ENCODE measurements at regions not wholly inside any gene's neighbourhood (a gene's known extent, or its start where the extent isn't known, plus 50 kb on each side); places are given as distances from the start of the nearest gene placed in this dataset.
A peak's percentile ranks its signal among the peaks of the same experiment; 100 is the strongest.

GRCh38 chr7:113446791-113447190 is 328.4 kb upstream of the SMIM30 start:
- no peak for DNase-seq

DNA sequence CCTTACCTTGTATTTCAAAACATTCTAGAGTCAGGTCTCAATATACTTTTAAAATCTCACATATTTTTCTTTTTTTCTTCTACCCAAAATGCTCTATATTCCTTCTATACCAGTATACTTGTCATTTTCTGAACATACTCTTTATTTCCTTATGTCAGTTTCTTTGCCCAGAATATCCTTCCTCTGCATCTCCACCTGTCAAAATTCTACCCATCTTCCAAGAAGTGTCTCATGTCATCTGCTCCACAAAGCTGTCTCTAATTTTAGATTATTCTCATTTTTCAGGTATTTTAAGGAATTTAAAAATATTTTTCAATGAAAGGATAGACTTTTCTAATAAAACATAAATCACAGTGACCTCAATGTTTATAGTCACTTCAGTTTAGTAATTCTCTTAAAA is 328.0 kb upstream of the SMIM30 start:
- DNase-seq, result no peak

DNA sequence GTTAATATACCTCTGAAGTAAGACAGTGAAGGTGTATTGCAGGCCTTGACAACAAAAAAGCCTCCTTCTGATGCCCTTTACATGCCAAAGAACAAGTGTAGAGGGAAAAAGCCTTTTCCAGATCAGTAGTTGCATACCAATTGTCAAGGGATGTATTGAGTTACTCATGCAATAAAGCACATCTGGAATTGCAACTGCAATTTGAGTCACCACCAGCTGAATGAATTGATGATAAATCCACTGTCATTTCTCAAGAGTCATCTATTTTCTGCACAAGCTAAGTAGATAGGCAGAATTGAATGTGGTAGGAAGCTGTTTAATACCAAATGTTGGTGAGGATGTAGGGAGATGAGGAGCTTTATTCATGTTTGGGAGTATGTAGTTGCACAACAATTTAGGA is 325.9 kb upstream of the SMIM30 start:
- no peak for DNase-seq

DNA sequence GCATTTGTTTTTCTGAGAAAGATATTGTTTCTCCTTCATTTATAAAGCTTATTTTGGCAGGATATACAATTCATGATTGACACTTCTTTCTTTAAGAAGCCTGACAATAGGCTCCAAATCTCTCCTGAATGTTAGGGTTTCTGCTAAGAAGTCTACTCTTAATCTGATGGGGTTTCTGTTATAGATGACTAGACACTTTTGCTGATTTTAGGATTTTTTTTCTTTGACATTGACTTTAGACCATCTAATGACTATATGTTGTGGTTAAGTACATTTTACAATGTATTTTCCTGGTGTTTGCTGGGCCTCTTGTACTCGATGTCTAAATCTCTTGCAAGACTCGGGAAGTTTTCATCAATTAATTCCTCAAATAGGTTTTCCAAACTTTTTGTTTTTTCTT is 321.8 kb upstream of the SMIM30 start:
- DNase-seq, result no peak

DNA sequence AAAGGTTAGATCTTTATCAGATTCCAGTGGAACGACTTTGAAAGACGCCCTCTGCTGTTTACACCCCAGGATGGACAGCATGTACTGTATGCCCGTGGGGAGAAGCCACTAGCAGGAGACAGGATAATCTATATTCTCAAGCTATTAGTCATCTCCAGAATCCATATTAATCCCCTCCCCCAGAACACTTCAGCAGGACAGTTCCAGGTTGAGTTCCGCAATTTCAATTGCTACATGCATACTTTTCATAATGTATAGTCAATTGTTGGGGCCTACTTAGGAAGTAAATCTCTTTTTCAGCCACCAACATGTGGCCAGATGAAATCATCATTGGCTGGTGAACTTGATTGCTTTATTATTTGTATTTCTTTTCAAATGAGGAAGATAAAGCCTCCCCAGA is 313.1 kb upstream of the SMIM30 start:
- DNase-seq, result no peak

DNA sequence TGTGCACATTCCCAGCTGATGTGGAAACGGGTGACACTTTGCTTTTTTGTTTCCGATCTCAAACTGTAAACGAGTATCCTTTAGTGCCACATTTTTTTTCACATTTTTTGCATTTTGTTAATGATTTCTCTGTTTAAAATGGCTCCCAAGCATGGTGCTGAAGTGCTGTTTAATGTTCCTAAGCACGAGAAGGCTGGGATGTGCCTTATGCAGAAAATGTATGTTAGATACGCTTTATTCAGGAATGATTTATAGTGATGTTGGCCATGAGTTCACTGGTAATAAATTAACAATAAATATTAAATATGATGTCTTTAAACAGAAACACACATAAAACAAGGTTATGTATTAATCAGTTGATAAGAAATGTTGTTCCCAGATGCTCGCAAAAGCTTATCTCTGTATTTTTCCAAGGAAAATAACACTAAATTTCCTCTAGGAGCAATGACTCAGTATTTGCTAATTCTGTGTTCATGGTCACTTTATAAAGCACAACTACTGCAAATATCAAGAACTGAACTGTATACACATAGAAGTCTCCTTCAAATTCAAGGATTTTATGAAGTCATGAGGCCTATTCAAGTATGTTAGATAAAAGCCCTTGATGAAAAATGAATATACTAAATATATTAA is 305.9 kb upstream of the SMIM30 start:
- DNase-seq, result no peak

- peak; percentile 35 for DNase-seq
Observed at GRCh38 chr7:113421696-113422330, 303.5 kb upstream of the SMIM30 start.

DNA sequence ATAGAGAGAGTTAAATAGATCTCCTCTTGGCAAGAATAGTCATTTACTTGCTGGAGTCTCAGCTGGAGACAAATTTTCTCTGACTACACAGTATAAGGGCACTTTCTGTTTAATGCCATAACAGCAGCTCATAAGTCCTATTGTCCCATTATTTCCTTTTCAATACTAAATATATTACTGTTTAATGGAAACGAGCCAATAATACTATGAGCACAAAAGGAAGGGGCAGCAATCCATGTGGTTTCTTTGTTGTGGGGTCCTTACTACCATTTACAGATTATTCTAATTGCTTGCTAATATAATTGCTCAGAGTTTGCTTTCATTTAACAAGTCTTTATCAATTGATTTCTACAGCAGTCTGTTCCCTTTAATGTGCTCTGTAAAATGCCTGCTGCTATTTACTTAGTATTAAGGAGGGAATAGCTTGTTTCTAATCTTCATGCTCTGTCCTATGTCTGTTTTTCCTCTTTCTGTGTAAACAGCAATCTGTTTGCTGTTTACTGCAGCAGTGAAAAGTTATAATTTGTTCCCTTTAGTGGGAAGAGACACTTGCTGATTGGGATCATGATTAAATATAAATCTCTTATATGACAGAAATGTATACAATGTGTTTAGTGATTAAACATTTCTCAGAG is 296.2 kb upstream of the SMIM30 start:
- DNase-seq, result no peak

GRCh38 chr7:113412410-113412809 is 294.1 kb upstream of the SMIM30 start:
- DNase-seq, result no peak

GRCh38 chr7:113410796-113411195 is 292.4 kb upstream of the SMIM30 start:
- DNase-seq, result no peak

DNA sequence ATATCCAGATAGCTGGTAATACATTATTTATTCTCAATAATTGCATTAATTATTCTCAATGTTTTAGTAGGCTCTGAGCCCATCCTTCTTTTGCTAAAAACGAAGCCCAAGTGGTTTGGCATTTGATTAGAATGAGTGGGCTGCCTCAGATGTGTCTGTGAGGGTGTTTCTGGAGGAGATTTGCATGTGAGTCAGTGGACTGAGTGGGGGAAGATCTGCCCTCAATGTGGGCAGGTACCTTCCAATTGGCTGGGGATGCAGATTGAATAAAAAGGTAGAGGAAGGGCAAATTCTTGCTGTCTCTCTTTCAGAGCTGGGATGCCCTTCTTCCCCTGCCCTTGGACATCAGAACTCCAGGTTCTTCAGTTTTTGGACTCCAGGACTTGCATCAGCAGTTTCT is 290.6 kb upstream of the SMIM30 start:
- DNase-seq, result no peak

DNA sequence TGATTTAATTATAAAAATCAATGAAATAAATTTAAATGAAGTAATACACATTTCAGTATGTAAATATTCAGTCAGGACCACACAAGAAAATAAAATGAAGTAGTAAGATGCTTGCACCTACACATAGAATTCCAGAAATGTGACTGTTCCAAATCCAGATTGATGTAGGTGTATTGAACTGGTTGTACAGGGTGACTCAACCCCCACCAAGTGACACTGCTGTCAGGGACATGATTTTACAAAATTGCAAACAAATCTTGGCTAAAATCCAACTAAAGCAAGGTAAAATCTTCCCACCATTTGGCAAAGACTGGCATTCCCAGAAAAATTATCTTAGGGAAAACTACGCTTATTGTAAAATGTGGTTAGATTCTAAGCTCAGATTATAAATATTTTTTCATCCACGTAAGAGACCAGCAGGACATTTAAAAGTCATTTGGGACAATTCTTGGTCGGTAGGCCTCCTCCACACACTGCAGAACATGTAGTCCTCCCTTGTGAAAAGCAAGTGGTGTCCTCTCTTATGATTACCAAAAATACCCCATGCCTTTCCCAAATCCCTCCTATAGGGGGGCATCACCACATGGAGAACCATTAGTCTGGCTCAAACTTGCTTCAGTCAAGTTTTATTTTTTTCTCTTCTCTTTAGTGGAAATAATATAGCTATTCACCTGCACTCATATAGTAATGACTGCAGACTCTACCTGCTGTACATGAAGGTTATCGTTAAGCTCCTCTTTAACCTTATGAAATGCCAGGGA is 287.1 kb upstream of the SMIM30 start:
- no peak for DNase-seq

DNA sequence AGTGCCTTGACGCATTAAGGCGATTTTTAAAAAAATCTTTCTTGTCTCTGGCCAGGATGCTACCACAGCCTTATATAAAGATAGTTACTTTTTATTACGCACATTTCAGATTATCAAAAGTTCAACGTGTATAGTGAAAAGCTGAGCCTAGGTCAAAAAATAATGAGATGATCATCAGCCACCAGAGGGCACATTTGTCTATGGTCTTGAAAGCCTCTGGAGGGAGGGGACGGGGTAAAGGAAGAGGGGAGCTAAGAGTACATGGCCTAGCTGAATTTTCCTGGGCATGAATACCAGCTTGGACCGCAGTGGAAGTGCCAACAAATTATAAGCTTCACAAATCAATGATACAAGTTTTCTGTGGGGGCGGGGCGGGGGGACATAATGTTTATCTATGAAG is 285.9 kb upstream of the SMIM30 start:
- no peak for DNase-seq

GRCh38 chr7:113402482-113402881 is 284.1 kb upstream of the SMIM30 start:
- no peak for DNase-seq

GRCh38 chr7:113402005-113402404 is 283.7 kb upstream of the SMIM30 start:
- no peak for DNase-seq

DNA sequence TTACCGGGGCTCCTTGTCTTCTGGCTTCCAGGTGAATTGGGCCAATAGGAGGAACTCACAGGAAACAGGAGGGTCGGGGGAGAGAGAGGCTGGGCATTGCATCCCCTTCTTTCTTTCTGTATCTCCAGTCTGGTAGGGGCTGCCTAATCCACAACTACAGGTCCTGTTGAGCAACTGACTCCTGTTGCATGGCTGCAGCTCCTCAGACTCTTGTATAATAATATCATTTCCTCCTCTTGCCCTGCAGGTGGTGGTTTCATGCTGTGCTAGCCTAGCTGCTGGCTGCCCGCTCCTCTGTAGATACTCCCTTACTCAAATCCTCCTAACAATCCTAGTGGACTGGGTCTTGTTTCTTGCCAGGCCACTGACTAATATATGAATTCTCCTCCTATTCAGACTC is 276.5 kb upstream of the SMIM30 start:
- DNase-seq, result no peak

GRCh38 chr7:113392841-113393540 is 274.6 kb upstream of the SMIM30 start:
- DNase-seq, result peak; percentile 75

DNA sequence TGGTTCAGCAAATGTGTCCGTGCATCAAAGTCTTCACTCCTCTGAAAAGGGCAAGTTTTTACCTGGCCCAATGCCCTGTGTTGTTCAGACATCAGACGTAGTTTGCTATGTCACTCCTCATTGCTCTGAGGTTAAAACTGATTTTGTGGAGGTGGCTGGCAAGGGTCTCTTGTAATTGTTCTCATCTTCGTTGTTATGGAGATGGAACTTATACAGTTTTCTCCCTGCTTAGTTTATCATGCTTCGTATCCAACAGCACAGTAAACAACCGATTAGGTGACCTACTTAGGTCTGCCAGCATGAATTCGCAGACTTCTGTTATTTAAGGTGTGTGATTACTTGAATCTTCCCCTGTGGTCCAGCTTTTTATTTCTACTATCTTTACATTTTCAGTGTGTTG is 274.1 kb upstream of the SMIM30 start:
- DNase-seq, result peak; percentile 75

DNA sequence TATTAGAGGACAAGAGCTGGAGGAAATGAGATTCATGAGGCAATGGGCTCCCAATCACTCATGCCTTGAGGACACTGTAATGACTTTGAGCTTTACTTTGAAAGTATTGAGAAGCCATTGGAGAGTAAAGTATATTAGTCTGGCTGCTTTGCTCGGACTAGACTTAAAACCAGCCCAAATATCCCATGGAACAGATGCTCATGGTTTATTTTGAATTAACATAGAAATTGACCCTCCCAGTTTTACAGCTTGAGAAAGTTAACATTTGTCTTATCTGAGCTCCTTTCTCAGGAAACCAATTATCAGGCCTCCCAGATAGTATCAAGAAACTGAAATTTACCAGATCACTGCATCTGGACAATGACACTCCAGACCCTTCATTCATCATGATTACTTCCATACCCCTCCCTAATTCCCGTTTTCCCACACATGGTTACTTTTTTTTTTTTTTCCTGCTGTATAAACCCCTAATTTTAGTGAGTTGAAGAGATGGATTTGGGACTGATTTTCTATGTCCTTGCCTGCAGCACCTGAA is 270.8 kb upstream of the SMIM30 start:
- DNase-seq, result no peak

DNA sequence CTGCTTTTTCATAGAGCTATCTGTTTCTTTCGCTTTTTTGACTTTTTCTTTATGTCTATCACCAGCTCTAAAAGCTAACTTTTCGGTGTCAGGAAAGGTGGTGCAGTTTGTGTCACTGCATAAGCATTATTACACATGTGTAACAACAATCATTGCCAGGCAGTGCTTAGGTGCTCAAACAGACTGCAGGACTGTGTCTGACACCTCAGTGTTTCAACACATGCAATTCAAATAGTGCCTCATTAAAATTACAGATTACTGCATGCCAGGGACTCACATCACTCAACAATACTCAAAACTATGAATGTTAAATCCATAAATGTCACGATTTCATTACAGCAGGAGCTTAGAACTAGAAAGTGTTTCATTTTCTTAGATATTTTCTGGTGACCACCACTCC is 265.3 kb upstream of the SMIM30 start:
- DNase-seq, result no peak

- DNase-seq, result no peak
Observed at GRCh38 chr7:113379746-113380145, 261.4 kb upstream of the SMIM30 start.

DNA sequence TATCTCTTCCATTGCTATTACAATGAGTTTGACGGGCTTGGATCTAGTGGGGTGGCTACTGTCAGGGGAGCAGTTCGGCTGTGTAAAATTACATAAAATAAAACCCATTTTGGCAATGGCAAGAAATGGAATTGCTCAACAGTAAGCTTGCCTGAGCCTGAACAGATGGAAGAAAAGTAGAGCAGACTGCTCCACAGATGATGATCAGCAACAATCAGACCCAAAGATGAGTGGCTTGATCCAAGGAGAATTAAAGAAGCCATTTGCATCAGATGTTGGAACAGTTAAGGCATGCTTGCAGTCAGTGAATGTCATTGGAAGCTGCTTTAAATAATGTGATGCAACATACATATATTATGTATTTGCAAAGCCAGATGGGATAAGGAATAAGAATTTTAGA is 256.6 kb upstream of the SMIM30 start:
- no peak for DNase-seq

DNA sequence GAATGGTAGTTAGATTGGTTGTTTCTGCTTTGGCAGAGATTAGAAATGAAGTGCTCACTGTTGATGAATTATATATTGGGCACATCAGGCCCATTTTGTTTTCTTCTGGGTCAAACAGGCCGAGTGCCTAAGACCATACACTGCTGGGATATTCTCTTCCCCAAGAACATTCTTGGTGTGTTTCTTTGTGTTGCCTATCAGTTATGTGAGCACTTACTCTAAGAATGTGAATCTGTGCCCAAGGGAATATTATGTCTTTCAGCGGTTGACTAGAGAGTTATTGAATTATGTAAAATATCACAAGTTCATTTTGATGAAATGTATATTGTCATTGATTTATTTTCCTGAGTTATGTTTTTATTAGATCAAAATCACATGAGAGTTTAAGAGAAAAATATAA is 255.5 kb upstream of the SMIM30 start:
- no peak for DNase-seq
